AML-193 (cell line): ENCODE measurements at regions not wholly inside any gene's neighbourhood (a gene's known extent, or its start where the extent isn't known, plus 50 kb on each side); places are given as distances from the start of the nearest gene placed in this dataset.
"Not testable (repeated sequence)": the region's sequence is repeated elsewhere in the genome, so short reads cannot be mapped to it uniquely, and the experiment has no call there.

Experiments
- DNase-seq, 2 experiments: peaks; one replicate each; lab custom pipeline; 2025; lab: John Stamatoyannopoulos, UW

- not testable (repeated sequence) for DNase-seq
Observed at GRCh38 chr1:82359541-82359940, 558.8 kb downstream of the ADGRL2 start.

GRCh38 chr1:82358706-82359105, 558.0 kb downstream of the ADGRL2 start:
- not testable (repeated sequence) for DNase-seq

GRCh38 chr1:82354546-82354945, 553.8 kb downstream of the ADGRL2 start:
- not testable (repeated sequence) for DNase-seq

GRCh38 chr1:82348487-82348886, 547.8 kb downstream of the ADGRL2 start:
- DNase-seq = no peak

- DNase-seq = no peak
Observed at GRCh38 chr1:82346141-82346540, 545.4 kb downstream of the ADGRL2 start.

GRCh38 chr1:82343381-82343780, 542.6 kb downstream of the ADGRL2 start:
- DNase-seq = no peak

DNA sequence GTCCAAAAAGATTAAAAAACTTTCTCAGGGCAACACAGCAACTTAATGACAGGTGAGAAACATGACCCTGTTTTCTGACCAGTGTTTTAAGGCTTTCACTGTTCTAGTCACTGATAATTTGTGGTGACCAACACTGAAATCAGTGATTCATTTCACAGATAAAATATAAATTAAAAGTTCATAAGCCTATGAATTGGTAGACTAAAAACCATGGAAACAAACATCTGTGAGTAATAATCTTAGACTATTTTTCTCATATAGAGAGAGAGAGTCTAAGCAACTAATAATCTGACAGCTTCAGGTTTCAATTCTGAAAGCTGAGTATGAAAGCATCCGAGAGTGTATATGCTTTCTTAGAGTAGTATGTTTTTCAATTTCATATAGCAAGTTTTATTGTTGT, 536.9 kb downstream of the ADGRL2 start:
- no peak for DNase-seq

- DNase-seq = no peak
Observed at GRCh38 chr1:82330330-82330729, 529.6 kb downstream of the ADGRL2 start.

DNA sequence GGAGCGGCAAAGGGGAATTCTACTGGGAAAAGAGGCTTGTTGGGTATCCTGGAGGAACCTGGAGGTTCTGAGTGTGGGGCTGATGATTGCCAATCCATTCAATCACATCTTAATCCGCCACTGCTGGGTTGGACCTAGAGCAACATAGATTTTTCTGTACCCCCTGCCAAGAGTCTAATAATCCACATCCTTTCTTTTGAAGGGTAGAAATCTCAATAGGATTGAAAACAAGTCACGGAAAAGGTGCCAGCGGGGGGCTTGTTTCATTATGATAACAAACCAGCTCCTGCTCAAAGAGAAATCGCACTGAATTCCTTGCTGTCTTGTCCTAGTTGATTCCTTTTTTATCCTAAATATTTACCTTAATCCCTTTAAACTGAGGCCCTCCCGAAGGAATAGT, 528.5 kb downstream of the ADGRL2 start:
- no peak for DNase-seq

- no peak for DNase-seq
Observed at GRCh38 chr1:82323144-82323841, 522.6 kb downstream of the ADGRL2 start.

DNA sequence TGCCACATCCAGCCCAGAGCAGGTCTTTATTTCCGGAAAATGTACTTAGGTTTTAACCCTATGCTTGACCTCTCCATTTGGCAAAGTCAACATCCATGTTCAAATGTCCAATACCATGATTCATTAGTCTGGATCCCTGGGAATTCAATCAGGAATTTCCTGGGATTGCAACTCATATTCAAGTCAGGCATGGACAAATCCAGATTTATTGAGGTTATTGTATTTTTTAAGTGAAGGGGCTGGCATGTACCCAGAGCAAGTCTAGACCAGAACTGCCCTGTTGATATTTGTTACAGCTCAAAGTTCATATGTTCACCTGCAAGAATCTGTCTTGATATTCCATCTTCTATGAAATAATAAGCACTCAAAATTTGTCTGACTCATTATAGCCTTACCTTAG, 521.1 kb downstream of the ADGRL2 start:
- DNase-seq = no peak

DNA sequence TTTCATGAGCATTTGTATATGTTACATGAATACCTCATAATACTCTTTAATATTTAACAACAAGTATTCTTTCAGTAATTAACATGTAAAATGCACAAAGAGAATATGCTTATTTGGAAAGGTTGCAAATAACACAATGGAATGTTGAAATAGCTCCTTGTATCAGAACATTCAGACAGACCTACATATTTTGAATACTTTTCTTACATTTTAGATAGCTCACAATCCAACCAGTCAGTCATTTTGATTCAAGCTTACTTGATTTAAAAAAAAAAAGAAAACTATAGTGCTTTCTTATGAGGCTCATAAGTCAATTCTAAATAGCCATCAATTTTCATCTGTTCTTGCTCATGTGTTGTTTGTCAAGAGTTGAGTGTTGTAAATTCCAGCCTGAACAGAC, 518.8 kb downstream of the ADGRL2 start:
- DNase-seq = no peak

DNA sequence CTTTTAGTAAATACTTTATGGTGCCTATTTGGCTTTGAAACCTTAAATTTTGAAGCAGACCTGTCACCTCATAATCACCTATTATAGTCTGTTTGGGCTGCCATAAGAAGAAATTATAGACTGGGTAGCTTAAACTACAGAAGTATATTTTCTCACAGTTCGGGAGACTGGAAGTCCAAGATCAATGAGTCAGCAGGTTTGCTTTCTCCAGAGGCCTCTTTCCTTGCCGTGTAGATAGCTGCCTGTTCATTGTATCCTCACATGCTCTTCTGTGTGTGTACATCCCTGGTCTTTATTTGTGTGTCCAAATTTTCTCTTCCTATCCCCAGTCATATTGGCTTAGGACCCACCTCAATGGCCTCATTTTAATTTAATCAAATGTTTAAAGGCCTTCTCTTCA, 518.2 kb downstream of the ADGRL2 start:
- DNase-seq = no peak

DNA sequence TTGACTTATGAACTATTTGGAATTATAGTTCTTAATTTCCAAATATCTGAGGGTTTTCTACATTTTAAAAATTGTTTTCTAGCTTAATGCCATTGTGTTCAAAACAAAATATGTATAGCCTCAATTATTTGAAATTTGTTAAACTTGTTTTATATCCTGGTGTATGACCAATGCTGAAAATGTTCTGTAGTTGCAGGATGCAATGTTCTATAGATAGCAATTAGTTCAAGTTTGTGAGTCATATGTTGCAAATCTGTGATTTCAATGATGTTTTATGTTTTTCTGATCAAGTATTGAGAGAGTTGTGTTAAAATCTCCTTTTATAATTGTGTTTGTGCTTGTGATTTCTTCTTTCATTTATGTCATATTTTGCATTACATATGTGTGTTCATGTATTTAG, 517.5 kb downstream of the ADGRL2 start:
- no peak for DNase-seq

- no peak for DNase-seq
Observed at GRCh38 chr1:82317671-82318070, 516.9 kb downstream of the ADGRL2 start.

DNA sequence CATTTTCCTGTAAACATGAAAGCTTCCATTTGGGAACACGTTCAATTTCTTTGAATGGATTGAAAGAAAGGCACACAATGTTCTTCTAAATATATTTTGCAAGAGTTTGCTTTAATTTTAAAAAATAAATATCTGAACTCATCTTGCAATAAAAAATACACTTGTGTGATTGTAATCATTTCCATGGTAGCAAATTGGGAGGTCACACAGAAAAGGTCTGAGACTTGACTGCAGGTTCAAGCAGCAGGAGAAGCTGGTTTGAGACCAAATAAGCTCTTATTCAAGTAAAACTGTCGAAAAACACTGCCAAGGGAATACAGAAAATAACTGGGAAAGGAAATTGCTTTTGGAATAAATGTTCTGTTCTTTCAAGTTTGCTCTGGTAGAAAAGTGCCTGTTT, 498.9 kb downstream of the ADGRL2 start:
- DNase-seq = no peak

GRCh38 chr1:82299056-82299455, 498.3 kb downstream of the ADGRL2 start:
- no peak for DNase-seq

DNA sequence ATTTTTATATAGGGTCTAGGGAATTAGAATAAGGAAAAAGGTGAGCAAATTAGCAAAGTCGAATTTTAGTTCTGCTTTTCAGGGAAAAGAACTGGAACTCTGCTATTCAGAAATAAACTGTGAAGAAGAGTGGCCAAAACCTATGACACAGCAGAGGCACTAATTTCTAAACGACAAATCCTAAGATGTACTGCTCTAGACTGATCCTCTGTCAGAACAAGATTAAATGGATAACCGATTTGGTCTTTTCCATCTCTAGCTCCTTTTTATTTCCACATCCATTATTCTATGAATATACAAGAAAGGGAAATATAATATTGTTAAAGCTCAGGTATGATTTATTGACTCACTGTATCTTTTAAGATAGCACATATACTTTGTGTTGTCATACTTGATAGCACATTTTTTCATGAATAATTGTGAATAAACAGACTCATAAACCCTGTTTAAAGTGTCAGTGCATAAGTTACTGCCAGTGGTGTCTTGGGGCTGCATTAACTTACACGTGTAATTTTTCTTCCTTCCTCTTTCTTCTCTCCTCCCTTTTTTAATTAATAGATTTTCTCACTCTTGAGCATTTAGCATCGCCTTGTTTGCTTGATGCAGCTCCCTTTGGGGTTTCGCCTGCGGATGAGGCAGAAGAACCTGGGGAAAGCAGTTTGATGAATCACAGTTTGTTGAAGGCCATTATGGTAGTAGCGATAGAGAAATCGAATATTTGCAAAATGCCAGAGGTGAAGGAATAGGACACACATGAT, 496.6 kb downstream of the ADGRL2 start:
- no peak for DNase-seq

DNA sequence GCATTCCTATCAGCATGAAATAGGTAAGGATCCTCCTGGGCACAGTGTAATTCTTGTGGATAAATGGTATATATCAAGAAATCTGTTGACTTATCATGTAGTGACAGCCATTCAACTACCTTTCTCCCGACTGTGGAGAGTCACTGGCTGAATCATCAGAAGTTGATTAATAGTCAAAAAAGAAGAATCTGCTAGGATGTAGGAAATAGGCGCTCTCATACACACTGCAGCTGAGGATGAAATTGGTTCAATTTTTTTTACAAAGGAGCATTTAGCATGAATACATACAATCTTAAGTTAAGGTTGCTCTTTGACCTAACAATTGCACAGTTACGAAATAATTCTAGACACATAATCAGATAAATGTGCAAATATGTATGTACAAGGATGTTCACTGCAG, 486.8 kb downstream of the ADGRL2 start:
- no peak for DNase-seq

- DNase-seq = no peak
Observed at GRCh38 chr1:82284213-82284612, 483.5 kb downstream of the ADGRL2 start.

DNA sequence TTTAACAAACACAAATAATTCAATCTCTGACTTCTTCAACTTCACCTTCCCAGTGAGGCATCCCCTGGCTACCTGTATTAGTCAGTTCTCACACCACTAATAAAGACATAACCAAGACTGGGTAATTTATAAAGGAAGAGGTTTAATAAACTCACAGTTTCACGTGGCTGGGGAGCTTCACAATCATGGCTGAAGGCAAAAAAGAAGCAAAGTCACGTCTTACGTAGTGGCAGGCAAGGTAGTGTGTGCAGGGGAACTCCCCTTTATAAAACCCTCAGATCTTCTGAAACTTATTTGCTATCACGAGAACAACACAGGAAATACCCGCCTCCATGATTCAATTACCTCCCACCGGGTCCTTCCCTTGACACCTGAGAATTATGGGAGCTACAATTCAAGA, 478.5 kb downstream of the ADGRL2 start:
- DNase-seq = no peak

DNA sequence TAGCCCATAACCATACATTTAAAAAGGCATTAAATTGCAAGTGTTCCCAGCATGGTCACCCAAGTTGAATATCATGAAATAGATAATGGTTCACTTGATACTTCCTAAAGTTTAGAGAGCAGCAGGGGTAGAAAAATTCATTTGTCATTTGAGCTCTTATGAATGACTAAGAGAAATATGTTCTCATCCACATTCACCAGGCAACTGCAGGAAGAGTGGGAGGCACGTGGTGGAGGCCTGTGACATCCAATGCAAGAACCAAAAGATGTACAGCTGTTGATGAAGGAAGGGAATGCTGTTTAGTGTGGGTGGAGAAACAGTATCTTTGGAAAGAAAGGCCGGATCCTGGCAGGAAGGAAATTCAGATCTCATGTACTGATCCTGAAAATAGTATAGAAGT, 473.1 kb downstream of the ADGRL2 start:
- DNase-seq = no peak

- no peak for DNase-seq
Observed at GRCh38 chr1:82269431-82269830, 468.7 kb downstream of the ADGRL2 start.

GRCh38 chr1:82268826-82269225, 468.1 kb downstream of the ADGRL2 start:
- DNase-seq = no peak
